Panc1 (cell line): ENCODE measurements at regions not wholly inside any gene's neighbourhood (a gene's known extent, or its start where the extent isn't known, plus 50 kb on each side); places are given as distances from the start of the nearest gene placed in this dataset.

Experiments used
- ATAC-seq: fragments of 200-7000 bp; cut with Tn5 transposase; 2 replicates; pipeline ENCODE4 v1.9.1; 2020; ENCODE audit warnings: mild to moderate bottlenecking, moderate library complexity
- BruUV-seq: library from RNA; stranded (reverse); fragments of 400-500 nt; replicated peaks from 2 replicates; lab custom pipeline; 2021; lab: Mats Ljungman, UMichigan
- CTCF ChIA-PET: fragments of 300-600 bp; sonication (Branson Sonifier 250); formaldehyde crosslinking; loops from one replicate; lab custom pipeline; 2022; ENCODE audit warnings: antibody characterized with exemption; lab: Charles Lee
- POLR2A ChIA-PET: fragments of 300-600 bp; sonication (Branson Sonifier 250); formaldehyde crosslinking; loops from one replicate; lab custom pipeline; 2022; ENCODE audit warnings: antibody characterized with exemption; lab: Charles Lee
- DNase-seq: peaks from one replicate; pipeline ENCODE4 v3.0.0-alpha.2; 2010; ENCODE audit warnings: low read depth, low spot score
- H3K27ac ChIP-seq: 2 replicates; pipeline ENCODE4 v1.5.1; 2011; ENCODE audit warnings: mild to moderate bottlenecking, low read length, inconsistent platforms
- H3K27me3 ChIP-seq: fragments of 200-500 bp; sonication (Bioruptor generic); 2 replicates; pipeline ENCODE4 v1.6.0; 2014; ENCODE audit warnings: low read length, inconsistent platforms; ENCODE audit not compliant: control insufficient read depth, insufficient read depth
- H3K36me3 ChIP-seq: fragments of 200-500 bp; sonication (Bioruptor generic); 2 replicates; pipeline ENCODE4 v1.5.1; 2014; ENCODE audit warnings: inconsistent platforms, mild to moderate bottlenecking, low read length, moderate library complexity; ENCODE audit not compliant: control insufficient read depth, insufficient read depth
- H3K4me1 ChIP-seq: 2 replicates; pipeline ENCODE4 v1.5.1; 2011; ENCODE audit warnings: inconsistent platforms, mild to moderate bottlenecking, low read length, moderate library complexity; ENCODE audit not compliant: control insufficient read depth, insufficient read depth
- H3K4me3 ChIP-seq, 2 experiments: 2 replicates each; pipeline ENCODE4 v1.5.1; 2011 to 2012; ENCODE audit warnings: low read depth in 2 of 2, low read length in 2 of 2, mild to moderate bottlenecking in 2 of 2, inconsistent platforms in 1 of 2, moderate library complexity in 1 of 2
- H3K9me3 ChIP-seq: fragments of 200-500 bp; sonication (Bioruptor generic); 2 replicates; pipeline ENCODE4 v1.5.1; 2014; ENCODE audit warnings: low read depth, mild to moderate bottlenecking, inconsistent platforms, low read length, moderate library complexity; ENCODE audit not compliant: control insufficient read depth, insufficient read depth
- POLR2AphosphoS5 ChIP-seq: IDR thresholded peaks from 2 replicates; pipeline ENCODE4 v1.6.1; 2012; ENCODE audit warnings: mild to moderate bottlenecking, low read depth, low read length, moderate library complexity
- SIN3A ChIP-seq: IDR thresholded peaks from 2 replicates; pipeline ENCODE4 v1.6.1; 2012; ENCODE audit warnings: low read depth, mild to moderate bottlenecking, low read length, moderate library complexity, borderline replicate concordance; ENCODE audit not compliant: insufficient read depth
- TCF7L2 ChIP-seq: IDR thresholded peaks from 2 replicates; pipeline ENCODE4 v1.6.1; 2011; ENCODE audit warnings: mild to moderate bottlenecking, low read depth, low read length, inconsistent platforms
- in situ Hi-C: cut with HindIII; loops from 2 replicates; pipeline ENCODE4 v1.10.0; 2016; ENCODE audit warnings: low sequenced_read_pairs, low pct_unique_long_range_greater_than_20kb
- intact Hi-C: fragments of 100-400 bp; cut with micrococcal nuclease; formaldehyde crosslinking; loops from one replicate; pipeline ENCODE4 v1.10.0; 2022; ENCODE audit not compliant: unreplicated experiment
- TF ChIP-seq, protein P1 (sequence below), 2 experiments: IDR thresholded peaks; 2 replicates each; pipeline ENCODE4 v1.6.1; 2011 to 2012; ENCODE audit warnings: low read depth in 2 of 2, control low read depth in 1 of 2, low read length in 1 of 2, mild to moderate bottlenecking in 1 of 2, moderate library complexity in 1 of 2; ENCODE audit not compliant: insufficient read depth in 1 of 2
- TF ChIP-seq, protein P2 (sequence below): fragments of 450-650 bp; IDR thresholded peaks from 2 replicates; pipeline ENCODE4 v1.5.1; 2017; ENCODE audit warnings: mild to moderate bottlenecking

DNA sequence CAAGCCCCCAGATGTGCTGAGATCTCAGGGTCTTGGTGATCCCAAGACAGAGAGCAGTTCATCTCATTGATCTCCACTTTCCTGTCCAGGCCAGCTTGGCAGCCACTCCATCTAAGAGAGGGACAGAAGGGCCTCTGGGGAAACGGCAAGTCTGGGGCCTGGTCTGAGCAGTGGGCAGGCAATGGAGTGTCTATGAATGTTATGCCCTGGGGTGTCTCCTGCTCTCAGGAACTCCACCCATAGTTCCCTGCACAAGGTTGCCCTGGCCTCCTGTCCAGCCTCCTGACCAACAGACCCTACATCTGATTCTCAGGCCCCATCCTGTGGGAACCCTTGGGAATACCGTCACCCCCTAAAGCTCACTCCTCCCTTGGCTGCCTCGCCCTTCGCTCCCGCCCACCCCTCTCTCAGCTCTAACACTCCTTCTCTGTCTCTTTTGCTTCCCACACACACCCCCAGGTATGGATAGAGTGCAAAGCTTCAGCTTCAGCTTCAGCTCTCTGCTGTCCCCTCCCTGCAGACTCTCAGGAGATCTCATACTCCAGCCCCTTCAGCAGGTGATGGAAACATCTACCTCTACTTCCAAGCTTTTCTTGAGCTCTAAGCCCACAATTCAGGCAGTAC lies 83.0 kb downstream of the HIF1AN start:
- no peak for DNase-seq
- TF ChIP-seq, protein P1, sequence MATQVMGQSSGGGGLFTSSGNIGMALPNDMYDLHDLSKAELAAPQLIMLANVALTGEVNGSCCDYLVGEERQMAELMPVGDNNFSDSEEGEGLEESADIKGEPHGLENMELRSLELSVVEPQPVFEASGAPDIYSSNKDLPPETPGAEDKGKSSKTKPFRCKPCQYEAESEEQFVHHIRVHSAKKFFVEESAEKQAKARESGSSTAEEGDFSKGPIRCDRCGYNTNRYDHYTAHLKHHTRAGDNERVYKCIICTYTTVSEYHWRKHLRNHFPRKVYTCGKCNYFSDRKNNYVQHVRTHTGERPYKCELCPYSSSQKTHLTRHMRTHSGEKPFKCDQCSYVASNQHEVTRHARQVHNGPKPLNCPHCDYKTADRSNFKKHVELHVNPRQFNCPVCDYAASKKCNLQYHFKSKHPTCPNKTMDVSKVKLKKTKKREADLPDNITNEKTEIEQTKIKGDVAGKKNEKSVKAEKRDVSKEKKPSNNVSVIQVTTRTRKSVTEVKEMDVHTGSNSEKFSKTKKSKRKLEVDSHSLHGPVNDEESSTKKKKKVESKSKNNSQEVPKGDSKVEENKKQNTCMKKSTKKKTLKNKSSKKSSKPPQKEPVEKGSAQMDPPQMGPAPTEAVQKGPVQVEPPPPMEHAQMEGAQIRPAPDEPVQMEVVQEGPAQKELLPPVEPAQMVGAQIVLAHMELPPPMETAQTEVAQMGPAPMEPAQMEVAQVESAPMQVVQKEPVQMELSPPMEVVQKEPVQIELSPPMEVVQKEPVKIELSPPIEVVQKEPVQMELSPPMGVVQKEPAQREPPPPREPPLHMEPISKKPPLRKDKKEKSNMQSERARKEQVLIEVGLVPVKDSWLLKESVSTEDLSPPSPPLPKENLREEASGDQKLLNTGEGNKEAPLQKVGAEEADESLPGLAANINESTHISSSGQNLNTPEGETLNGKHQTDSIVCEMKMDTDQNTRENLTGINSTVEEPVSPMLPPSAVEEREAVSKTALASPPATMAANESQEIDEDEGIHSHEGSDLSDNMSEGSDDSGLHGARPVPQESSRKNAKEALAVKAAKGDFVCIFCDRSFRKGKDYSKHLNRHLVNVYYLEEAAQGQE (IDR thresholded peaks at IDR 0.05; ENCODE audit: insufficient read depth in 1 of 2, low read depth in 2 of 2, low read length in 1 of 2) = no peak
- TF ChIP-seq POLR2AphosphoS5 (no peak), SIN3A (no peak), TCF7L2 (no peak)
- TF ChIP-seq, protein P2, sequence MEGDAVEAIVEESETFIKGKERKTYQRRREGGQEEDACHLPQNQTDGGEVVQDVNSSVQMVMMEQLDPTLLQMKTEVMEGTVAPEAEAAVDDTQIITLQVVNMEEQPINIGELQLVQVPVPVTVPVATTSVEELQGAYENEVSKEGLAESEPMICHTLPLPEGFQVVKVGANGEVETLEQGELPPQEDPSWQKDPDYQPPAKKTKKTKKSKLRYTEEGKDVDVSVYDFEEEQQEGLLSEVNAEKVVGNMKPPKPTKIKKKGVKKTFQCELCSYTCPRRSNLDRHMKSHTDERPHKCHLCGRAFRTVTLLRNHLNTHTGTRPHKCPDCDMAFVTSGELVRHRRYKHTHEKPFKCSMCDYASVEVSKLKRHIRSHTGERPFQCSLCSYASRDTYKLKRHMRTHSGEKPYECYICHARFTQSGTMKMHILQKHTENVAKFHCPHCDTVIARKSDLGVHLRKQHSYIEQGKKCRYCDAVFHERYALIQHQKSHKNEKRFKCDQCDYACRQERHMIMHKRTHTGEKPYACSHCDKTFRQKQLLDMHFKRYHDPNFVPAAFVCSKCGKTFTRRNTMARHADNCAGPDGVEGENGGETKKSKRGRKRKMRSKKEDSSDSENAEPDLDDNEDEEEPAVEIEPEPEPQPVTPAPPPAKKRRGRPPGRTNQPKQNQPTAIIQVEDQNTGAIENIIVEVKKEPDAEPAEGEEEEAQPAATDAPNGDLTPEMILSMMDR = no peak
- no peak overlapping the region for H3K4me3 ChIP-seq
- ATAC-seq = no peak
- H3K36me3 ChIP-seq = no peaks in the 10 kb centered on the region
- no peaks in the 10 kb centered on the region for H3K4me1 ChIP-seq
- intact Hi-C loops (no loop called here), in situ Hi-C loops (no loop called here)
- BruUV-seq = no TSS peak
- ChIA-PET CTCF (no interaction called here), POLR2A (no interaction called here)
- no peaks in the 10 kb centered on the region for H3K9me3 ChIP-seq
- H3K27ac ChIP-seq = no peak overlapping the region
- peaks cover 22% of the 10 kb centered on the region for H3K27me3 ChIP-seq

DNA sequence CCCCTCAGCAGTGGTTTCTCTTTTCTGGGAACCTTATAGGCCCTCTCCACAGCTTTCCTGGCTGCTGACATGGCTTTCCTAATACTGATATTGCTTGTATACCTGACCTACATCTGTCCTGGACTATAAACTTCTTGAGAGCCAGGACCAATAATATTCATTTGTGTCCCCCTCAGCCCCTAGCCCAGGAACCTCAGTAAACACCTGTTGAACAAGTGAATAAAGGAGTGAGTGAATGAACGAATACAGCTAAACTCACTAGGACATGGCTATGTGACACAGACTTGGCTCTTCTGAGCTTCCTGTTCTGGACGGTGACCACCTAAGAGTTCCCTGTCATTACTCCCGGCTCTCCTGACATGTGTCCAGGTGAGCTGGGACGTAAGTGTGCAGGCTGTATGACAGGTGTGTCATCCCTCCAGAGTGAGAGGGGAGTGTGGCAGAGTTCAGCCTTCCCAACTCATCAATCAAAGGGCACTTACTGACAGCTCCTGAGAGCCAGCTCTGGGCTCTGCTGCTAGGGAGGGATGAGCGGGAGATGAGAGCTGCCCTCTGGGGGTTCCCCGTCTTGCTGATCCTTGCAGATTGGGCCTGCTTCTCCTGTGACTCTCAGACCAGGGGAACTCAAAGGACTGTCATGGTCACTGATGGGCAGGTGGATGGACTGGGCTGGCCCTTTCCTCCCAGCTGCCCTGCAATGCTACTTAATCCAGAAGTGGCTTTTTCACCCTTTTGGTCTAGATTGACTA lies 84.5 kb downstream of the HIF1AN start:
- ChIA-PET POLR2A (no interaction called here), CTCF (no interaction called here)
- in situ Hi-C loops = no loop called here
- no peaks in the 10 kb centered on the region for H3K9me3 ChIP-seq
- no peaks in the 10 kb centered on the region for H3K36me3 ChIP-seq
- TF ChIP-seq POLR2AphosphoS5 = no peak
- no peak for TF ChIP-seq SIN3A
- TF ChIP-seq, protein P2 = no peak
- TF ChIP-seq TCF7L2 = no peak
- TF ChIP-seq, protein P1 (IDR thresholded peaks at IDR 0.05; ENCODE audit: insufficient read depth in 1 of 2, low read depth in 2 of 2, low read length in 1 of 2) = no peak
- H3K4me3 ChIP-seq = no peak overlapping the region
- H3K4me1 ChIP-seq = no peaks in the 10 kb centered on the region
- no peak overlapping the region for H3K27ac ChIP-seq
- DNase-seq (no peak), ATAC-seq (no peak)
- peaks cover 22% of the 10 kb centered on the region for H3K27me3 ChIP-seq
- BruUV-seq = no TSS peak
- intact Hi-C loops = no loop called here
